SK-N-SH treated with all-trans-retinoic acid at 6 μM for 48 hours (cell line): ENCODE measurements at regions not wholly inside any gene's neighbourhood (a gene's known extent, or its start where the extent isn't known, plus 50 kb on each side); places are given as distances from the start of the nearest gene placed in this dataset.

Source experiments
- GLIS3 ChIP-seq: fragments of 250-450 bp; sonication (Bioruptor Pico); IDR thresholded peaks from 2 replicates; pipeline ENCODE4 v1.5.0; 2020; ENCODE audit warnings: mild to moderate bottlenecking, moderate library complexity
- OSR1 ChIP-seq: fragments of 250-450 bp; sonication (Bioruptor Pico); IDR thresholded peaks from 2 replicates; pipeline ENCODE4 v1.8.0; 2022; ENCODE audit warnings: moderate library complexity, mild to moderate bottlenecking, inconsistent platforms
- SNAI2 ChIP-seq: fragments of 250-450 bp; sonication (Bioruptor Pico); IDR thresholded peaks from 2 replicates; pipeline ENCODE4 v1.5.0; 2020; ENCODE audit warnings: mild to moderate bottlenecking, moderate library complexity
- TOX ChIP-seq: fragments of 250-450 bp; sonication (Bioruptor Pico); IDR thresholded peaks from 2 replicates; pipeline ENCODE4 v1.8.0; 2021; ENCODE audit warnings: mild to moderate bottlenecking, moderate library complexity, borderline replicate concordance
- ZC3H10 ChIP-seq: fragments of 250-450 bp; sonication (Bioruptor Pico); IDR thresholded peaks from 2 replicates; pipeline ENCODE4 v1.5.1; 2021; ENCODE audit warnings: mild to moderate bottlenecking, moderate library complexity
- ZFP30 ChIP-seq: fragments of 450-650 bp; formaldehyde crosslinking; IDR thresholded peaks from 2 replicates; pipeline ENCODE4 v1.5.0; 2022; ENCODE audit warnings: mild to moderate bottlenecking, moderate library complexity
- ZNF70 ChIP-seq: fragments of 450-650 bp; formaldehyde crosslinking; IDR thresholded peaks from 2 replicates; pipeline ENCODE4 v1.5.0; 2020; ENCODE audit warnings: mild to moderate bottlenecking, moderate library complexity

- TF ChIP-seq OSR1 (CRISPR knock-in tag) (no peak), TOX (CRISPR knock-in tag) (no peak), SNAI2 (CRISPR knock-in tag) (no peak), ZNF70 (CRISPR knock-in tag) (no peak), ZFP30 (no peak), GLIS3 (CRISPR knock-in tag) (no peak), ZC3H10 (CRISPR knock-in tag) (no peak)
Measured at GRCh38 chr5:102625468-102625867, 126.7 kb upstream of the SLCO6A1 start.
